ENCODE measurements at regions not wholly inside any gene's neighbourhood (a gene's known extent, or its start where the extent isn't known, plus 50 kb on each side); places are given as distances from the start of the nearest gene placed in this dataset.

- no peak overlapping the region for H3K27ac Mint-ChIP-seq
Observed at GRCh38 chr2:163877316-163877715, 141.5 kb upstream of the FIGN start.

GRCh38 chr2:163863073-163863472 is 127.3 kb upstream of the FIGN start:
- TF ChIP-seq CTCF (IDR thresholded peaks at IDR 0.05): no peak
- WGBS (ENCODE audit: insufficient coverage): 100% methylated on average over 1 of the region's 3 CpGs
- H3K36me3 ChIP-seq (ENCODE audit: control insufficient read depth, insufficient read depth, low read length): no peaks in the 10 kb centered on the region

More at GRCh38 chr2:163877316-163877715, 141.5 kb upstream of the FIGN start:
- Mint-ChIP-seq H3K27me3 (ENCODE audit: low read depth in 2 of 2) (no peaks in the 10 kb centered on the region), H3K9me3 (peaks cover 20 to 27% of the 10 kb centered on the region in 2 donors), H3K4me1 (no peaks in the 10 kb centered on the region), H3K4me3 (no peak overlapping the region), H3K36me3 (no peaks in the 10 kb centered on the region)
- TF ChIP-seq CTCF (IDR thresholded peaks at IDR 0.05): no peak
- intact Hi-C loops (cut with micrococcal nuclease): no loop called here
- no peaks in the 10 kb centered on the region for H3K4me1 ChIP-seq (ENCODE audit: control insufficient read depth, insufficient read depth, low read length)
- H3K27ac ChIP-seq (ENCODE audit: low read length): no peak overlapping the region
- 91% methylated on average over 2 of the region's 3 CpGs for WGBS (ENCODE audit: insufficient coverage)
- H3K36me3 ChIP-seq (ENCODE audit: control insufficient read depth, insufficient read depth, low read length): no peaks in the 10 kb centered on the region
- H3K9me3 ChIP-seq (ENCODE audit: control insufficient read depth, insufficient read depth, low read length): no peaks in the 10 kb centered on the region
- DNase-seq (no peak), ATAC-seq (no peak)
- no peak overlapping the region for H3K4me3 ChIP-seq (ENCODE audit: low read length)
- no peaks in the 10 kb centered on the region for H3K27me3 ChIP-seq (ENCODE audit: control insufficient read depth, insufficient read depth, low read length)

DNA sequence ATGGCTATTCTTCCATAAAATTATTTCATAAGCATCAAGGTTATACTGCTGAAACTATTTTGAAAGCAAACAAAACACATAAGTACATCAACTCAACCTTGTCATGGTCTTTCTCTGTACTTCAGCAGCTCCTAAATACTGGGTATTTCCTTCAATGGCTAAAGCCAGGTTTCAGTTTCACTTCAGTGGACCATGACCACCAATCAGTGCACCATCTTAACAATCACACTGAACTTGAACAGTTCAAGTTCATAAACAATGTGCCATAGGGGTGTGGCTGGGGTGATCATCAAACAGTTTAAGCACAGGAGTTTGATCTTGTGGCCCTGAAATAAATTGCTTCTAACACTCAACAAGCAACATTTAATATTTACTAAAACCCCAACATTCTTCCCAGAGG is 124.1 kb upstream of the FIGN start:
- no peak for TF ChIP-seq CTCF (IDR thresholded peaks at IDR 0.05)
- H3K9me3 Mint-ChIP-seq: peaks cover 5 to 9% of the 10 kb centered on the region in 2 donors

More at GRCh38 chr2:163863073-163863472, 127.3 kb upstream of the FIGN start:
- Mint-ChIP-seq H3K4me1 (no peaks in the 10 kb centered on the region), H3K27me3 (ENCODE audit: low read depth in 2 of 2) (no peaks in the 10 kb centered on the region), H3K9me3 (peaks cover 6 to 9% of the 10 kb centered on the region in 2 donors), H3K36me3 (no peaks in the 10 kb centered on the region), H3K4me3 (no peak overlapping the region), H3K27ac (no peak overlapping the region)
- intact Hi-C loops (cut with micrococcal nuclease): no loop called here
- no peak overlapping the region for H3K4me3 ChIP-seq (ENCODE audit: low read length)
- H3K27ac ChIP-seq (ENCODE audit: low read length): no peak overlapping the region
- ATAC-seq: no peak
- no peak for DNase-seq
- H3K9me3 ChIP-seq (ENCODE audit: control insufficient read depth, insufficient read depth, low read length): no peaks in the 10 kb centered on the region
- no peaks in the 10 kb centered on the region for H3K4me1 ChIP-seq (ENCODE audit: control insufficient read depth, insufficient read depth, low read length)
- no peaks in the 10 kb centered on the region for H3K27me3 ChIP-seq (ENCODE audit: control insufficient read depth, insufficient read depth, low read length)

DNA sequence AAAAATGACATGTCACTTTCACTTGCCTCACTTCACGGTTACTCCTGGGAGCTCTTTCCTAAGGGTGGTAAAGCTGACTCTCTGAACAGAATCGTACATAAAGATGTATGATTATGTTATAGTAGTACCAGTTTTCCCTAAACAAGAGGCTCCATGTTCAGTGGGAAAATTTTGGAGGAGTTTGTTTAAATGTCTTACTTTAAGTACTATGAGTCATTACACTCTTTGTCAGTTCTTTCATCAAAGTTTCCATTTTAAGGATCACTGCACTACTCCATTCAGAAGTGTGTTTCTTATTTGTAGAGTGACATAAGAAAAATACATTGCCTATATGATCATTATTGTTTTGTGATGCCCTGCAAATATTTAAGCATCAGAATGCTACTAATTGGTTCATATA is 121.1 kb upstream of the FIGN start:
- TF ChIP-seq CTCF (IDR thresholded peaks at IDR 0.05): no peak
- H3K9me3 Mint-ChIP-seq: peaks cover 7 to 12% of the 10 kb centered on the region in 2 donors
- Histone ChIP-seq H3K9me3 (ENCODE audit: control insufficient read depth, insufficient read depth, low read length) (no peaks in the 10 kb centered on the region), H3K4me1 (ENCODE audit: control insufficient read depth, insufficient read depth, low read length) (no peaks in the 10 kb centered on the region), H3K4me3 (ENCODE audit: low read length) (no peak overlapping the region), H3K36me3 (ENCODE audit: control insufficient read depth, insufficient read depth, low read length) (no peaks in the 10 kb centered on the region), H3K27ac (ENCODE audit: low read length) (no peak overlapping the region), H3K27me3 (ENCODE audit: control insufficient read depth, insufficient read depth, low read length) (no peaks in the 10 kb centered on the region)
- ATAC-seq (no peak), DNase-seq (no peak)
- H3K27me3 Mint-ChIP-seq (ENCODE audit: low read depth in 2 of 2): no peaks in the 10 kb centered on the region
- intact Hi-C loops (cut with micrococcal nuclease): no loop called here
- no peaks in the 10 kb centered on the region for H3K4me1 Mint-ChIP-seq
- WGBS (ENCODE audit: insufficient coverage): 58% methylated on average over 2 of the region's 2 CpGs
- no peak overlapping the region for H3K4me3 Mint-ChIP-seq
- H3K36me3 Mint-ChIP-seq: no peaks in the 10 kb centered on the region
- no peak overlapping the region for H3K27ac Mint-ChIP-seq

More for the DNA sequence above, 124.1 kb upstream of the FIGN start:
- ATAC-seq (no peak), DNase-seq (no peak)
- Mint-ChIP-seq H3K27ac (no peak overlapping the region), H3K4me3 (no peak overlapping the region), H3K4me1 (no peaks in the 10 kb centered on the region), H3K27me3 (ENCODE audit: low read depth in 2 of 2) (no peaks in the 10 kb centered on the region), H3K36me3 (no peaks in the 10 kb centered on the region)
- H3K4me1 ChIP-seq (ENCODE audit: control insufficient read depth, insufficient read depth, low read length): no peaks in the 10 kb centered on the region
- H3K27ac ChIP-seq (ENCODE audit: low read length): no peak overlapping the region
- H3K36me3 ChIP-seq (ENCODE audit: control insufficient read depth, insufficient read depth, low read length): no peaks in the 10 kb centered on the region
- no peaks in the 10 kb centered on the region for H3K27me3 ChIP-seq (ENCODE audit: control insufficient read depth, insufficient read depth, low read length)
- H3K4me3 ChIP-seq (ENCODE audit: low read length): no peak overlapping the region
- intact Hi-C loops (cut with micrococcal nuclease): no loop called here
- no peaks in the 10 kb centered on the region for H3K9me3 ChIP-seq (ENCODE audit: control insufficient read depth, insufficient read depth, low read length)
